ENCODE measurements at regions not wholly inside any gene's neighbourhood (a gene's known extent, or its start where the extent isn't known, plus 50 kb on each side); places are given as distances from the start of the nearest gene placed in this dataset.

GRCh38 chr15:91668370-91668769 lies 185.1 kb upstream of the SLCO3A1 start:
- intact Hi-C loops (cut with DNase I): no loop called here
- Histone ChIP-seq H3K36me3 (no peaks in the 10 kb centered on the region), H3K27ac (no peak overlapping the region), H3K4me1 (peaks cover 0 to 3% (median 0%) of the 10 kb centered on the region in 4 donors), H3K4me3 (no peak overlapping the region), H3K27me3 (no peaks in the 10 kb centered on the region), H3K9me3 (no peaks in the 10 kb centered on the region)
- DNase-seq: no peak
- ATAC-seq: no peak
- WGBS (ENCODE audit: insufficient coverage, low coverage, low lambda C conversion rate, missing lambda C conversion rate): 89% methylated on average over 1 of the region's 1 CpG
- TF ChIP-seq CTCF (IDR thresholded peaks at IDR 0.05): no peak
- no peak for TF ChIP-seq POLR2A (IDR thresholded peaks at IDR 0.05)

GRCh38 chr15:91670108-91670507 lies 183.4 kb upstream of the SLCO3A1 start:
- no peaks in the 10 kb centered on the region for H3K27me3 ChIP-seq
- intact Hi-C loops (cut with DNase I): no loop called here
- TF ChIP-seq POLR2A (IDR thresholded peaks at IDR 0.05) (no peak), CTCF (IDR thresholded peaks at IDR 0.05) (no peak)
- H3K36me3 ChIP-seq: no peaks in the 10 kb centered on the region
- no peaks in the 10 kb centered on the region for H3K9me3 ChIP-seq
- ATAC-seq: peak; percentile 45 to 91 (median 75)
- no peak overlapping the region for H3K27ac ChIP-seq
- no peak for DNase-seq
- no peaks in the 10 kb centered on the region for H3K4me1 ChIP-seq
- WGBS (ENCODE audit: insufficient coverage, low coverage, low lambda C conversion rate, missing lambda C conversion rate): 52% methylated on average over 2 of the region's 2 CpGs
- H3K4me3 ChIP-seq: no peak overlapping the region

GRCh38 chr15:91678003-91678402 lies 175.5 kb upstream of the SLCO3A1 start:
- DNase-seq: no peak
- no peaks in the 10 kb centered on the region for H3K9me3 ChIP-seq
- H3K27ac ChIP-seq: no peak overlapping the region
- intact Hi-C loops (cut with DNase I): no loop called here
- H3K4me3 ChIP-seq: no peak overlapping the region
- H3K4me1 ChIP-seq: no peaks in the 10 kb centered on the region
- no peaks in the 10 kb centered on the region for H3K27me3 ChIP-seq
- TF ChIP-seq CTCF (IDR thresholded peaks at IDR 0.05) (no peak), POLR2A (IDR thresholded peaks at IDR 0.05) (no peak)
- no peaks in the 10 kb centered on the region for H3K36me3 ChIP-seq
- WGBS (ENCODE audit: insufficient coverage, low coverage, low lambda C conversion rate, missing lambda C conversion rate): 53% methylated on average over 2 of the region's 2 CpGs
- ATAC-seq: no peak

- no peak for TF ChIP-seq CTCF (IDR thresholded peaks at IDR 0.05)
- no peak for TF ChIP-seq POLR2A (IDR thresholded peaks at IDR 0.05)
- DNase-seq: no peak
- Histone ChIP-seq H3K4me3 (no peak overlapping the region), H3K27ac (no peak overlapping the region), H3K9me3 (no peaks in the 10 kb centered on the region), H3K36me3 (no peaks in the 10 kb centered on the region), H3K4me1 (no peaks in the 10 kb centered on the region), H3K27me3 (no peaks in the 10 kb centered on the region)
- no peak for ATAC-seq
- intact Hi-C loops (cut with DNase I): no loop called here
- WGBS (ENCODE audit: insufficient coverage, low coverage, low lambda C conversion rate, missing lambda C conversion rate): no CpG with 5 or more reads among the region's 2 CpGs
Observed at GRCh38 chr15:91679447-91679846, 174.1 kb upstream of the SLCO3A1 start.

- H3K9me3 ChIP-seq: no peaks in the 10 kb centered on the region
- TF ChIP-seq POLR2A (IDR thresholded peaks at IDR 0.05) (no peak), CTCF (IDR thresholded peaks at IDR 0.05) (no peak)
- DNase-seq (no peak), ATAC-seq (no peak)
- no peaks in the 10 kb centered on the region for H3K27me3 ChIP-seq
- H3K4me1 ChIP-seq: no peaks in the 10 kb centered on the region
- H3K4me3 ChIP-seq: no peak overlapping the region
- intact Hi-C loops (cut with DNase I): no loop called here
- WGBS (ENCODE audit: insufficient coverage, low coverage, low lambda C conversion rate, missing lambda C conversion rate): 89% methylated on average over 1 of the region's 1 CpG
- no peak overlapping the region for H3K27ac ChIP-seq
- H3K36me3 ChIP-seq: no peaks in the 10 kb centered on the region
Observed at GRCh38 chr15:91685436-91685835, 168.1 kb upstream of the SLCO3A1 start.
